Panc1 (cell line): ENCODE measurements at regions not wholly inside any gene's neighbourhood (a gene's known extent, or its start where the extent isn't known, plus 50 kb on each side); places are given as distances from the start of the nearest gene placed in this dataset.

Experiments used
- CTCF ChIP-seq: fragments of 450-650 bp; IDR thresholded peaks from 2 replicates; pipeline ENCODE4 v1.5.1; 2017; ENCODE audit warnings: mild to moderate bottlenecking
- POLR2AphosphoS5 ChIP-seq: IDR thresholded peaks from 2 replicates; pipeline ENCODE4 v1.6.1; 2012; ENCODE audit warnings: mild to moderate bottlenecking, low read depth, low read length, moderate library complexity
- TCF7L2 ChIP-seq: IDR thresholded peaks from 2 replicates; pipeline ENCODE4 v1.6.1; 2011; ENCODE audit warnings: mild to moderate bottlenecking, low read depth, low read length, inconsistent platforms

GRCh38 chr18:67154979-67155378 lies 361.5 kb downstream of the DSEL start:
- TF ChIP-seq POLR2AphosphoS5 = no peak
- no peak for TF ChIP-seq CTCF
- no peak for TF ChIP-seq TCF7L2
